ENCODE measurements at regions not wholly inside any gene's neighbourhood (a gene's known extent, or its start where the extent isn't known, plus 50 kb on each side); places are given as distances from the start of the nearest gene placed in this dataset.
"Not testable (repeated sequence)": the region's sequence is repeated elsewhere in the genome, so short reads cannot be mapped to it uniquely, and the experiment has no call there.

DNA sequence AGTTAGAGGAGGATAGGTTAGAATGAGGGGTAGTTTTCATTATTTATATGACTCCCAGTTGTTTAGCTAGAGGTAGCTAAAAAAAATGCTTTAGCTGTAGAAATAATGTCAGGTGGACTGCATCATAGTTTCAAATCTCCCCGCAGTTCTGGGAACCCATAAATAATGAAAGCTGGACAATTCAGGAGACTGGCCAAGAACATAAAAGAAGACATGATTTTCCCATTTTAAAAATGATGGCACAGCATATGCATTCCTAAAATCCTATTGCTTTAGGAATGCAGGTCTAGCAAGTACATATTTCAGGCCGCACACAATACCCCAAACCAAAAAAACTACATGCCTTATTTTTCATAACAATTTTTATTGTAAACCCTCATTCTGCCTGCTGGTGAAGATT, 143.3 kb downstream of the CTH start:
- no peak for DNase-seq (ENCODE audit: low read depth in 2 of 3, low spot score in 1 of 3)

DNA sequence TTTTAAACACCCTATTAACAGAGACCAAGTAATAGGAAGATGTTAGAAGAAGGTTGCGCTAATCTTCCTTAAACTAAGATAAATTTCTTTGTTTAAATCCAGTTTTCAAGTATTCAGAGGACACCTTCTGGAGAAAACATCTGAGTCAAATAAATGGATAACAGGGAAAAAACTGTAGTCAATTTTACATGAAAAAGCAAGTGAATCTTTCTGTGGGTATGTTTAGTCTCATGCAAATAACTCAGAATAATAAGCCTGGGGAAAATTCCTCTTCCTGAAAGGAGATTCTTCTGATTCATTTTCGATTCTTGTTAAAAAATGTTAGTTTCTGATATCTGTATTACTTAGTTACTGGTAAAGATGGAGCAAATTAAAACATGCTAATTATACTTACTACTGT, 145.5 kb downstream of the CTH start:
- no peak for DNase-seq (ENCODE audit: low read depth in 2 of 3, low spot score in 1 of 3)

DNA sequence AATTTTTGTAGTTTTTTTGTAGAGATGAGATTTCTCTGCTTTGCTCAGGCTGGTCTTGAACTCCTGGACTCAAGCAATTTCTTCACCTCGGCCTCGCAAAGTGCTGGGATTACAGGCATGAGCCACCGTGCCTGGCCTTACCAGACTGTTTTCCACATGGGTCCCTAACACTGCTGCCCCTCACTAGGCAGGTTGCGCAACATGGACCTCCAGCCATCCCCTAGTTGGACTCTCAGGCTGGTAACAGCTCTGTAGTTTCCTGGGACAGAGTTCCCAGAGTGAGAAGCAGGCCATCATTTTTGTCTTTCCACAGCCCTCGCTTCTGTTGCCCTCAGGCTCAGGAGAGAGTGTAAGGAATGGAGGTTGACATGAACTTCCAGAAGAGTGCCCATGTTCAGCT, 156.1 kb downstream of the CTH start:
- no peak for DNase-seq (ENCODE audit: low read depth in 2 of 3, low spot score in 1 of 3)

DNA sequence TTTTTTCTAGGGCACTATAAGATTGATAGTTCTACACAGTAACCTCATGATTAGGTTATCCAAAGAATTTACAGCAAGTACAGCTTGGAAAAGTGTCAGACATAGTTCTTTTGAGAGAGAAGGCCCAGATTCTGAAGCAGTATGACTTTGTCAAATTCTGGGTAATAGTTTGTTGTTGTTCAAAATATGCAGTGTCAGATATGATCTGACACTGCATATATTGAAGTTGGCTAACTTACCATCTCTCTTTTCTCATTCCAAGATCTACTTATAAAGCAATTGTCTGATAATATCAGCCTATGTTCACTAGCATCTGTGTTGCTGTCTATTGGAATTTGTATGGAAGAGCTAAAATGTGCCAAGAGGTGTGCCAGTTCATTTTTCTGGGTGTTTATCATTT, 160.1 kb downstream of the CTH start:
- no peak for DNase-seq (ENCODE audit: low read depth in 2 of 3, low spot score in 1 of 3)

DNA sequence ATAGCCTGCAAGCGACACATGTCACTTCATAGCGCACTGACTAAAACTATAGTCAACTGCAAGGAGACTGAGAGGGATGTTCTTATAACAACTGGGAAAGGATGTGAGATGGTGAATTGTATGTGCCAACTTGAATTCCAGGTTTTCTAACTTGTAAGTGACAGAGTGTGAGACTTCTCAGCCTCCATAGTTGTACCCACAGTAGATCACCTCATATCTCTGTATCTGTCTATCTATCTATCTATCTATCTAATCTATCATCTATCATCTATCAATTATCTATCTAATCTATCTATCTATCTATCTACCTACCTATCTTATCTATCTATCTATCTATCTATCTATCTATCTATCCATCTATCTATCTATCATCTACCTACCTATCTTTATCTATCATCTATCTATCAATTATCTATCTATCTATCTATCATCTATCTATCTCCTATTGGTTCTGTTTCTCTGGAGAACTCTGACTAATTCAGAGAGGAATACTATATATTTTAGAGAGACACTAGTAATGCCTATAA, 162.3 kb downstream of the CTH start:
- no peak for DNase-seq (ENCODE audit: low read depth in 2 of 3, low spot score in 1 of 3)

DNA sequence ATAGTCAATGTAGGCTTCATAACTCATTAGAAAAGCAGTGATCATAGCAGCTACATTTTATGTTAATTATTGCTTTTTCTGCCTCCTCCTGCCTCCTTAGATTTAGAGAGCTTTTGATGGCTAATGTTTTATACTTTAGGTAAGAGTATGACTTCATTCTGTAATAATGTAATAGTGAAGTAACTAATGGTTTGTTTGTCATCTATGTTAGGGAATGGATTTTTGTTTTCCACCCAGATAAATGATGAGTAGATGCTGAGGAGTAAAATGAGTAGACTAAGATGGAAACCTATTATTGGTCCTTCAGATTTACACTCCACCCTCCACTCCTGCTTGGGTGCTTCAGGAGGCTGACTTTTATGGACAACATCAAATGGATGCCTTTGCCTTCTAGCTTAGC, 170.6 kb downstream of the CTH start:
- DNase-seq (ENCODE audit: low read depth in 2 of 3, low spot score in 1 of 3), result no peak

DNA sequence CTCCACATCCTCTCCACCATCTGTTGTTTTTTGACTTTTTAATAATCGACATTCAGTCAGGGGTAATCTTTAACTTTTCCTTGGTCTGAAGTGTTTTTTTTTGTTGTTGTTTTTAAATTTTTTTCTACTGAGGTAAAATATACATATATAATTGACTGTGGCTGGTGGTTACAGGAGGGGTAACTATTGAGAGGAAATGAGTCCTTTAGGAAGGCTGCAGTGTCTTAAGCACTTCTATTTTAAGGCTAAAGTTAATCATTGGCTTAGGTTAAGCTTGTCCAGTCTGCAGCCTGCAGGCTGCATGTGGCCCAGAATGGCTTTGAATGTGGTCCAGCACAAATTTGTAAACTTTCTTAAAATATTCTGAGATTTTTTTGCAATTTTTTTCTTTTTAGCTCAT, 172.5 kb downstream of the CTH start:
- DNase-seq (ENCODE audit: low read depth in 2 of 3, low spot score in 1 of 3), result no peak

DNA sequence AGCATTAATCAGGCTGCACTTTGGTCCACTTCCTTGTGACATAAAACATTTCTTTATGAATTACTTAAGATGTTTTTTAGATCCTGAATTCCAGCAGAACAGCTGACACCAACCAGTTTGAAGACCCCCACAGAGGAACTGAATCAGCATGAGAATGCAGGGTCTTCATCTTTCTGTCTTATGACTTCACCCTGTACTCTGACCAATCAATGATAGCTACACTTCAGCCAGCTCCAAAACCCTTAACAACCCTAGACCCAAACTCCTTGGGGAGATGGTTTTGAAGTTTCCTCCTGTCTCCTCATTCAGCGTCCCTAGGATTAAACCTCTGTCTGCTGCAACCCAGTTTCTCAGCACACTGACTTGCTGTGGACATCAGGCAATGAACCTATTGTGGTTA, 175.0 kb downstream of the CTH start:
- DNase-seq (ENCODE audit: low read depth in 2 of 3, low spot score in 1 of 3), result no peak

DNA sequence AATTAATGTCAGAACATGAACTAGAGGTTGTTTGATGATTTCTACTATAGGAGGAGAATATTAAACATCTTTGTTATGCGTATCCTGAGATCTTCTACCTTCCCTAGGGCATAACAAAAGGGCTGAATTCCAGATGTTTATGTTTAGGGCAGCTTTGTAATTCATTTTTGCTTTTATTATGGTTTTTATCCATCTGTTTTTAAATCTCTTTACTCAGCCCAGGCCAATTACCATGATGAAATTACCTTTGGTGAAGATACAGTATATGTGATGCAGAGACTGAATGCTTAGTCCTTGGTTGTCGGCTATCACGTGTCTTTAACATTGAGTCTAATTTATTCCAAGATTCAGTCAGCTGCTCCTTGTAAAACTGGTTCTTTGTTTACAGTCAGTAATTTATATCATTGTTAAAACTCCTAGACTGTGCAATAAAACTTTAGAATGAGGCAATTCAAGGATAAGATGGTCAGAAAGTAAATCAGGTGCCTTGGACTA, 176.9 kb downstream of the CTH start:
- DNase-seq (ENCODE audit: low read depth in 2 of 3, low spot score in 1 of 3), result no peak

DNA sequence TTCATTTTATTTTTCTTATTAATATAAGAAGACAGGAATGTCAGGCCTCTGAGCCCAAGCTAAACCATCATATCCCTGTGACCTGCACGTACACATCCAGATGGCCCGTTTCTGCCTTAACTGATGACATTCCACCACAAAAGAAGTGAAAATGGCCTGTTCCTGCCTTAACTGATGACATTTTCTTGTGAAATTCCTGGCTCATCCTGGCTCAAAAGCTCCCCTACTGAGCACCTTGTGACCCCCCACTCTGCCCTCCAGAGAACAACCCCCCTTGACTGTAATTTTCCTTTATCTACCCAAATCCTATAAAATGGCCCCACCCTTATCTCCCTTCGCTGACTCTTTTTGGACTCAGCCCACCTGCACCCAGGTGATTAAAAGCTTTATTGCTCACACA, 182.5 kb downstream of the CTH start:
- DNase-seq (ENCODE audit: low read depth in 2 of 3, low spot score in 1 of 3), result not testable (repeated sequence)

DNA sequence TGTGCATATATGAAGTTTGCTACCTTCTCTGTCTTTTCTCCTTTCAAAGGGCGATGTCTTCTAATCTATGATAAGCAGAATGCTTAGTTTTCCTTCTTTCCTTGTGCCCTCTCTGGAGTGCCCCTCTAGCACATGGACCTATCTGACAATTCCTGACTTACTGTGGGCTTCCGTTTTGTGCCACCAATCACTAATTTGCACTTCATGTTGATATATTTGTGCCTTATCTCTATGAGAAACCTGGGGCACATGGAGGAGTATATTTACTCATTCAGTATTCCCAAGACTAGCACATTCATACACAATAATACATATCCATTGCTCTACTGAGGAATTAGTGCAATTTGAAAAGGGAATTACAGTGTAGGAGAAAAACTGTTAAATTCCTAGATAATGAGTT, 197.7 kb downstream of the CTH start:
- no peak for DNase-seq (ENCODE audit: low read depth in 2 of 3, low spot score in 1 of 3)

DNA sequence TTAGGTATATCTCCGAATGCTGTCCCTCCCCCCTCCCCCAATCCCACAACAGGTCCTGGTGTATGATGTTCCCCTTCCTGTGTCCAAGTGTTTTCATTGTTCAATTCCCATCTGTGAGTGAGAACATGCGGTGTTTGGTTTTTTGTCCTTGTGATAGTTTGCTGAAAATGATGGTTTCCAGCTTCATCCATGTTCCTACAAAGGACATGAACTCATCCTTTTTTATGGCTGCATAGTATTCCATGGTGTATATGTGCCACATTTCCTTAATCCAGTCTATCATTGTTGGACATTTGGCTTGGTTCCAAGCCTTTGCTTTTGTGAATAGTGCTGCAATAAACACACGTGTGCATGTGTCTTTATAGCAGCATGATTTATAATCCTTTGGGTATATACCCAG, 199.1 kb downstream of the CTH start:
- DNase-seq (ENCODE audit: low read depth in 2 of 3, low spot score in 1 of 3), result not testable (repeated sequence)

DNA sequence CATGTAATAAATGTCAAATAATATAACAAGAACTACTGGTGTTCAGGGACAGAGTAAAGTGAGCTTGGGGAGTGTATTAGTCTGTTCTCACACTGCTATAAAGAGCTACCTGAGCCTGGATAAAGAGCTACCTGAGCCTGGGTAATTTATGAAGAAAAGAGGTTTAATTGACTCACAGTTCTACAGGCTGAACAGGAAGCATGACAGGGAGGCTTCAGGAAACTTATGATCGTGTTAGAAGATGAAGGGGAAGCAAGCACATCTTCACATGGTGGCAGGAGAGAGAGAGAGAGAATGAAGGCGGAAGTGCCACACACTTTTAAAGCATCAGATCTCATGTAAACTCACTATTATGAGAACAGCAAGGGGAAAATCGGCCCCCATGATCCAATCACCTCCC, 205.9 kb downstream of the CTH start:
- DNase-seq (ENCODE audit: low read depth in 2 of 3, low spot score in 1 of 3), result no peak

DNA sequence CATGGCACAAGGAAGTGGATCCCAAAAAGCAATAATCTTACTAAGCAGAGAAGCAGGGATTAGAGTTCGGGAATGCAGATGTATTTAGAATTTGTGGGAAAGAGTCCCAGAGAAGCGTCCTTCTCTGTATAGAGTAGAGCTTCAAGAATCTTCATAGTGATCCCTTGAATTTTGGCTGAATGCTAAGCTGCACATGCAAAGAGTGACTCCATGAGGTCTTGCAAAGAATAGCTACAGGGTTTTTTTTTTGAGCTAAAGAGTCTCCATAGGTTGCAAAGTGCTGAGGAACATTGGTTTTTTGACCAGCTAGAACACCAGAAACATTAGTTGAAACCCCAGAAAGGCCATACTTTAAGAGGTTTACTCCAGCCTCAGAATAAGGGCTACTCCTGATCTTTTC, 206.7 kb downstream of the CTH start:
- no peak for DNase-seq (ENCODE audit: low read depth in 2 of 3, low spot score in 1 of 3)

DNA sequence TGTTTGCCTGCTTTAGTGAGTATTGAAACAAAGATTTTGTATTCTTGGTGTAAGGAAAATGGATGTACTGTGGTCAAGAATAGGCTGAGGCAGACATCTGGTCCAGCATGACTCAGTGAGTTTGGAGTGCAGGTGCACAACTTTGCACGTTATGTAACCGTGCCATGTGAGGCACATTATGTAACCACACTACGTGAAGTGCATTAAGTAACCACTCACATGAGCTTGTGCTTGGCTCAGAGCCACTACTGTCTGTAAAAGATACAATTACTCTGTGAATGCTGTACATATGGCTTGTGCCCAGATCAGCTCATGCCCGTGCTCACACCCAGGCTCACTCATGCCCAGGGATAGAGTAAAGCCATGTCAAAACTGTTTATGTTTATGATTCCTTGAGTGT, 216.8 kb downstream of the CTH start:
- no peak for DNase-seq (ENCODE audit: low read depth in 2 of 3, low spot score in 1 of 3)

DNA sequence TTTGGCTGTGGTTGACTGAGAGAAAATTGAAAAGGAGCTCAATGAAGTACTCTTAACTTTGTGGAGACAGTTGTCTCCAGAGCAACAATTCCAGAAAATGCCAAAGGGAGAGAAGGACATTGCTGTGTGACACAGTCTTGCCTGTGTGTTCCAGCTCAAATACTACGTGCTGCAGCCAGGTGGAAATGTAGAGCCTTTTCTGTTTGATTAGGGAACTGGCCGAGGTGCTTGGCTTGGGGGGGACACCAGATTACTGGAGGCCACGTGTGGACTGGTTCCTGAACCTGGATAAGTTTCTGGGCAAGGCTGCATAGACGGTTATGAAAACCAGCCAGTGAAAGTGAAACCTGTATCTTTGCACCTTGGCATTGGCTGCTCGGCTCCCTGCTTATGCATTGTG, 217.9 kb downstream of the CTH start:
- DNase-seq (ENCODE audit: low read depth in 2 of 3, low spot score in 1 of 3), result no peak

DNA sequence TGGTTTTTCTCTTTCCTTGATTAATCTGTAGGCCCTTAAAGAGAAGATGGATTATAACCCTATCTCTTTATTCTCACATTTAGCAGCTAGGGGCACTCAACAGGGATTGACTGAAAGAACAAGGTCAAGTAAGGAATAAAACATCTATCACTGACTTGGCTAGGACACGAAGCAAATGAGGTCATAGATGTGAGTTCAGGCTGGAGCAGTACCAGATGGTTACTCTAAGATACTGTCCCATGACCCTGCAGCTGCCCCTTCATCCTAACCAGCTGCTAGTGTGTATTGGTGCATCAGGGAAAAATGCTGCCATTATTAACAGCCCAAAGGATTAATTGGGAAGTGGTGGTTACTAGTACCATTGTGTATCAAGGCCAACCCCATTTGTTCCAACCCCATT, 221.9 kb downstream of the CTH start:
- DNase-seq (ENCODE audit: low read depth in 2 of 3, low spot score in 1 of 3), result no peak

DNA sequence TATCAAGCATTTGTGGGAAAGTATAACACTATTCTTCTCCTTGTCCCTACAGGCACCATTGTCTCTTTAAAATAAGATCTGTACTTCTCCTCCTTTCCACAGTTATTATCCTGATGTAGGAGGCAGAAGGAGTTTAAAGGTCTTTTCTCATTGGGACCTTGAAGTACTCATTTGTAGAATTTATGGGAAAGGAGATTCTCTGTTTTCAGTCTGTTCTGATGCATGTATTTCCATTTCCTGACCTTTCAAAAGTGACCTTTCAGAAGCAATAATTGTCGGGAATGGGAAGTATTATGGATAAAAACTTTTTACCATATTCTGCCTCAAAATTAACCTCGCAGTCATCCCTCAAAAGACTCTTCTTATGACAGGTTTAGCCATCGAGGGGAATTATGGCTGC, 224.8 kb downstream of the CTH start:
- DNase-seq (ENCODE audit: low read depth in 2 of 3, low spot score in 1 of 3), result no peak

DNA sequence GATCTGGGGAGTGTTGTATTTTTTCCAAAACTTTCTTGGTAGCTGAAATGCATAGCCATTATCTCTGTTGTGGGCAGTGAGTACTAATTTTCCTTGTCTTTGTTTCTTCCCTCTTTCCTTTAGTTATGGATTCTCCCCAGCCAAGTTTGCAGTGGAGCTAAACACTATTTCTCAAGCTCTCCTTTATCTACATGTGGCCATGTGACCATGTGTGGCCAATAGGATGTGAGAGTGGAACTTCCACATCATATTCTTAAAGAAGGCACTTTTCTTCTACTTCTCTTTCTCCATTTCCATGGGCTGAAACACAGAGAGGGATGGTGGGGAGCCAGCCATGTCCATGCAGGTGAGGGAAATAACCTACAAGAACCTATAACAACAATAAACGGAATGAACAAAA, 230.8 kb downstream of the CTH start:
- no peak for DNase-seq (ENCODE audit: low read depth in 2 of 3, low spot score in 1 of 3)

DNA sequence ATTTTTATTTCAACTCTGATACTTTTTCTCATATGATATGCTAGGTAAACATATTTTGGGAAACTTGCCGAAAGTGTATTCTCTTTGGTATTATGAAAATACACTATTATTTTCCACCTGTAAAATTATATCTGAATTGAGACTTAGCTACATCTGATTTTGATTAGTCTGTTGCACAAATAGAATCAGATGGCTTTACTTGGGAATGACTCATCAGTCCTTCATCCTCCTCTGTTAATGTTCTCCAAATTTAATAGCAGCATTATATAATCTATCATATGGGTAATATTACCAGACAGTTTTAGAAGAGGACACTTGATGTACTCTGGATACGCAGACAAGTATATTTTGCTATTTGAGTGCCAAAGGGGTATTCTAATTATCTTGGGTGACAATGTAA, 245.3 kb downstream of the CTH start:
- DNase-seq (ENCODE audit: low read depth in 2 of 3, low spot score in 1 of 3), result no peak

DNA sequence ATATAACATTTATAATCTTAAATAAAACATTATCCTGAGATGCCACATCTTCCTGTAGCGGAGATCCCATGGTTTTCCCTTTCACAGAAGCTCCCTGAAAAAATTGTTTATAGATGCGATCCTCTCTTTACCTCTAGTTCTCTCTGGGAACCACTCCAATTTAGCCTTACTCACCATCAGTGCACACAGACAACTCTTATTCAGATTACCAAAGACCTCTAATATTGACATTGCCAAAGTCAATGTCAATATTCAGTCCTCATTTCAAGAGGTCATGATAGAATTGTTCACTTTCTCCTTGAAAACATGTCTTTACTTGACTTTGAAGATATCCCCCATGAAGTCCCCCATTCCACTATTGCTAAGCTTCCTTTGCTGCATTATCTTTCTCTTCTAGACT, 248.8 kb downstream of the CTH start:
- DNase-seq (ENCODE audit: low read depth in 2 of 3, low spot score in 1 of 3), result no peak

DNA sequence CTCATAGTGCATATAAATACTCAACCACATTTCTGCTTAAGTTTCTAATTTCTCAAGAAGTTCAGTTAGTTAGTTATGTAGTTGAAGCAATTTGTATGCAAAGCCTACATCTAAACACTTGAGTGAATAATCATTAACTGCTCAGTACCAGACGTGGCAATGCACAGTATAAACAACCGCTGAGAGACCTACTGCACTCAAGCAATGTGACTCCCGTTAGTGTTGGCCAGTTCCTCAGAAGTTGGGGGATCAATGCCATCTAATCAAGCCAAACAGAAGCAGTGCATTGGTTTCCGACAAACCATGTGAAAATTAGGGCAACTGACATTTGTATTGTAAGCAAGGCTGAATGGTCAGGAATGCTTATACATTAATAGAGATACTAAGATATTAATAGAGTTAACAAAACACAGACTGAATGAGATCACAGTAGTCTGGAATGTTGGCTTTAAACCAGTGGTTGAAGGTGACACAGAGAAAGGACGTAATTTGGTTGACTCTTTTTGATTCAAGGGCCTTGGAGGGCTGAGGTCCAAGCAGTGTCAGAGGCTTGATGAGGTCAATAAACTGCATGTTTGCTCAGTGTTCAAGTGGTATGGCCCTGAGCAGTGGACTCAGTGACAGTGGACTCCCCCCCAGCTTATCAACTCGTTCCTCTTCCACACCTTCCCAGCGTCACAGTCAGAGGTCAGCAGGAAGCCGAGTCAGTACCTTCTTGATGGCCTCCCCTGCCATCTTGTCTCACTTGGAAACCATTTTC, 255.5 kb downstream of the CTH start:
- DNase-seq (ENCODE audit: low read depth in 2 of 3, low spot score in 1 of 3), result no peak

DNA sequence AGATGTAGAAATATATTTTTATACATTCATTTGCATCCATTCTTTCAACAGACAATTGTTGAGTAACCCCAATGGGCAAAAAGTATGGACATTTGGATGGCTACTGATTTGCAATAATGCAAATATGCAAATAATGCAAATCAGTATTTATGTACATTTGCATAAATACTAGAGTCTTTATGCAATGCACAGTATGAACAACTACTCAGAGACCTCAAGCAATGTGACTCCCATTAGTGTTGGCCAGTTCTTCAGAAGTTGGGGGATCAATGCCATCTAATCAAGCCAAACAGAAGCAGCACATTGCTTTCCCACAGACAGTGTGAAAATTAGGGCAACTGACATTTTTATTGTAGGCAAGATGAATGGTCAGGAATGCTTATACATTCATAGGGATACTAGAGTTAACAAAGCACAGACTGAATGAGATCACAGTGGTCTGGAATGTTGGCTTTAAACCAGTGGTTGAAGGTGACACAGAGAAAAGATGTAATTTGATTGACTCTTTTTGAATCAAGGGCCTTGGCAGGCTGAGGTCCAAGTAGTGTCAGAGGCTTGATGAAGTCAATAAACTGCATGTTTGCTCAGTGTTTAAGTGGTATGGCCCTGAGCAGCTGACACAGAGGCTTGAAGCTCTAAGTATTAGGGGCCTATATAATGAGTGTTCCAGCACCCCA, 256.6 kb downstream of the CTH start:
- DNase-seq (ENCODE audit: low read depth in 2 of 3, low spot score in 1 of 3), result no peak
